ENCODE measurements at regions not wholly inside any gene's neighbourhood (a gene's known extent, or its start where the extent isn't known, plus 50 kb on each side); places are given as distances from the start of the nearest gene placed in this dataset.

GRCh38 chr11:91373497-91373896, 851.1 kb upstream of the FAT3 start:
- no peak for TF ChIP-seq CTCF (IDR thresholded peaks at IDR 0.05; ENCODE audit: low read depth, low read length, poor library complexity, severe bottlenecking)
- TF ChIP-seq EZH2phosphoT487 (IDR thresholded peaks at IDR 0.05; ENCODE audit: borderline replicate concordance, low read length) = no peak

Measured in DOHH2 (cell line).